ENCODE measurements at regions not wholly inside any gene's neighbourhood (a gene's known extent, or its start where the extent isn't known, plus 50 kb on each side); places are given as distances from the start of the nearest gene placed in this dataset.

- Histone ChIP-seq H3K27ac (no peak overlapping the region), H3K36me3 (replicated peaks) (no peaks in the 10 kb centered on the region), H3K4me3 (ENCODE audit: low read depth, low read length) (no peak overlapping the region), H3K27me3 (replicated peaks) (no peaks in the 10 kb centered on the region)
- no peak for DNase-seq
- no peak for TF ChIP-seq CTCF (IDR thresholded peaks at IDR 0.05; ENCODE audit: low read depth, low read length, missing control alignments)
- in situ Hi-C loops (cut with HindIII; ENCODE audit: low pct_ligation_motif_present, low sequenced_read_pairs) = no loop called here
Observed at GRCh38 chr14:42860371-42860770, 1253.7 kb downstream of the LRFN5 start.

- no peak for DNase-seq
- Histone ChIP-seq H3K27me3 (replicated peaks) (no peaks in the 10 kb centered on the region), H3K27ac (no peak overlapping the region), H3K36me3 (replicated peaks) (no peaks in the 10 kb centered on the region), H3K4me3 (ENCODE audit: low read depth, low read length) (no peak overlapping the region)
- no peak for TF ChIP-seq CTCF (IDR thresholded peaks at IDR 0.05; ENCODE audit: low read depth, low read length, missing control alignments)
- in situ Hi-C loops (cut with HindIII; ENCODE audit: low pct_ligation_motif_present, low sequenced_read_pairs) = no loop called here
Observed at GRCh38 chr14:42856106-42856505, 1249.4 kb downstream of the LRFN5 start.

- Histone ChIP-seq H3K4me3 (ENCODE audit: low read depth, low read length) (no peak overlapping the region), H3K36me3 (replicated peaks) (no peaks in the 10 kb centered on the region), H3K27me3 (replicated peaks) (no peaks in the 10 kb centered on the region), H3K27ac (no peak overlapping the region)
- DNase-seq = no peak
- in situ Hi-C loops (cut with HindIII; ENCODE audit: low pct_ligation_motif_present, low sequenced_read_pairs) = no loop called here
- TF ChIP-seq CTCF (IDR thresholded peaks at IDR 0.05; ENCODE audit: low read depth, low read length, missing control alignments) = no peak
Observed at GRCh38 chr14:42855085-42855484, 1248.4 kb downstream of the LRFN5 start.

GRCh38 chr14:42854061-42854460, 1247.4 kb downstream of the LRFN5 start:
- Histone ChIP-seq H3K4me3 (ENCODE audit: low read depth, low read length) (no peak overlapping the region), H3K27me3 (replicated peaks) (no peaks in the 10 kb centered on the region), H3K27ac (no peak overlapping the region), H3K36me3 (replicated peaks) (no peaks in the 10 kb centered on the region)
- no peak for DNase-seq
- in situ Hi-C loops (cut with HindIII; ENCODE audit: low pct_ligation_motif_present, low sequenced_read_pairs) = no loop called here
- TF ChIP-seq CTCF (IDR thresholded peaks at IDR 0.05; ENCODE audit: low read depth, low read length, missing control alignments) = no peak

GRCh38 chr14:42848652-42849051, 1242.0 kb downstream of the LRFN5 start:
- DNase-seq = no peak
- no peaks in the 10 kb centered on the region for H3K36me3 ChIP-seq (replicated peaks)
- H3K27me3 ChIP-seq (replicated peaks) = no peaks in the 10 kb centered on the region
- no peak for TF ChIP-seq CTCF (IDR thresholded peaks at IDR 0.05; ENCODE audit: low read depth, low read length, missing control alignments)
- H3K27ac ChIP-seq = no peak overlapping the region
- in situ Hi-C loops (cut with HindIII; ENCODE audit: low pct_ligation_motif_present, low sequenced_read_pairs) = no loop called here
- no peak overlapping the region for H3K4me3 ChIP-seq (ENCODE audit: low read depth, low read length)

GRCh38 chr14:42814817-42815216, 1208.1 kb downstream of the LRFN5 start:
- H3K4me3 ChIP-seq (ENCODE audit: low read depth, low read length) = no peak overlapping the region
- no peaks in the 10 kb centered on the region for H3K27me3 ChIP-seq (replicated peaks)
- no peaks in the 10 kb centered on the region for H3K36me3 ChIP-seq (replicated peaks)
- in situ Hi-C loops (cut with HindIII; ENCODE audit: low pct_ligation_motif_present, low sequenced_read_pairs) = no loop called here
- H3K27ac ChIP-seq = no peak overlapping the region
- DNase-seq = no peak
- no peak for TF ChIP-seq CTCF (IDR thresholded peaks at IDR 0.05; ENCODE audit: low read depth, low read length, missing control alignments)
